IMR-90 (cell line): ENCODE measurements at regions not wholly inside any gene's neighbourhood (a gene's known extent, or its start where the extent isn't known, plus 50 kb on each side); places are given as distances from the start of the nearest gene placed in this dataset.

Experiments
- BHLHE40 ChIP-seq: fragments of 150-350 bp; IDR thresholded peaks from 2 replicates; pipeline ENCODE4 v1.6.1; 2016; ENCODE audit warnings: mild to moderate bottlenecking, low read depth, low read length
- MXI1 ChIP-seq: IDR thresholded peaks from 2 replicates; pipeline ENCODE4 v1.6.1; 2012; ENCODE audit warnings: low read depth, mild to moderate bottlenecking, low read length, moderate library complexity, borderline replicate concordance

DNA sequence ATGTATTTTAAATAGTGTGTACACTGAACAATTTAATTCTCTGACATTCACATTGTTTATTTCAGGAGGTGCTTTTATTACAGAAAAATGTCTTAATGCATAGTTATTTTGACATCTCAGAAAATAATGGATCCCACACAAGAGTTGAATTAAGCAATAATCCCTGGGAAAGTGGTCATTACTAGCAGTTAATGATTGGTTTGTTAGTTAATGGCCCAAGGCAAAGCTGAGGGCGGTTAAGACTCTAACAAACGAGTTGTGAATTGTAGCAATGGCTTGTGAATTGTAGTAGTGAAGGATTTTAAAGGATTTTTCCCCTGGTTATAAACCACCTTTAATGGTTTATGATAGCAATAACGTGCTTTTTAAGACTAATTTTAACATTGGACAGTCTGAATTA is 1316.0 kb upstream of the GJE1 start:
- TF ChIP-seq BHLHE40 (no peak), MXI1 (no peak)
